ENCODE measurements at regions not wholly inside any gene's neighbourhood (a gene's known extent, or its start where the extent isn't known, plus 50 kb on each side); places are given as distances from the start of the nearest gene placed in this dataset.

DNA sequence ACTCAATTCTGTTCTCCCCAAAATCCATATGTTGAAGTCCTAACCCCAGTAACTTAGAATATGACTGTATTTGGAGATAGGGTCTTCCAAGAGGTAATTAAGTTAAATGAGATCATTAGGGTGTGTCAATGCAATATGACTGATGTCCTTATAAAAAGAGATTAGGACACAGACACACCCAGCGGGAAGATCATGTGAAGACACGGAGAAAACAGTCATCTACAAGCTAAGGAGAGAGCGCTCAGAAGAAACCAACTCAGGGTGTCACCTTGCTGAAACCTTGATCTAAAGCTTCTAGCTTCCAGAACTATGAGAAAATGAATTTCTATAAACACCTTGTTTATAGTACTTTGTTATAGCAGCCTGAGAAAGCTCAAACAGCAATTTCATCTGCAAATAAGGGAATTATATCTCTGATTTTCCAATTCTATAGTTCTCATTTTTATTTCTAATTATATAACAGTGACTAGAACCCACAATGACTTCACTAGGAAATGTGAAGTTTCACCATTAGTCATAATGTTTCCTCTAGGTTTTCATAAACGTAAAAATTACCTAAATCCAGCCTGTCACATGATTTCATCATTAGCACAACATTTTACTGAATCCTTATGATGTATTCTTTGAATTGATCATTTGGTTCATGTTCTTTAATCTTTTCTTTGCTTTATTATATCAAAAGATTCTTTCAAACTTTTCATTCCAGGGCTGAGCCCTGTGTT, 459.1 kb upstream of the MDFIC2 start (continued):
- TF ChIP-seq, protein P1, sequence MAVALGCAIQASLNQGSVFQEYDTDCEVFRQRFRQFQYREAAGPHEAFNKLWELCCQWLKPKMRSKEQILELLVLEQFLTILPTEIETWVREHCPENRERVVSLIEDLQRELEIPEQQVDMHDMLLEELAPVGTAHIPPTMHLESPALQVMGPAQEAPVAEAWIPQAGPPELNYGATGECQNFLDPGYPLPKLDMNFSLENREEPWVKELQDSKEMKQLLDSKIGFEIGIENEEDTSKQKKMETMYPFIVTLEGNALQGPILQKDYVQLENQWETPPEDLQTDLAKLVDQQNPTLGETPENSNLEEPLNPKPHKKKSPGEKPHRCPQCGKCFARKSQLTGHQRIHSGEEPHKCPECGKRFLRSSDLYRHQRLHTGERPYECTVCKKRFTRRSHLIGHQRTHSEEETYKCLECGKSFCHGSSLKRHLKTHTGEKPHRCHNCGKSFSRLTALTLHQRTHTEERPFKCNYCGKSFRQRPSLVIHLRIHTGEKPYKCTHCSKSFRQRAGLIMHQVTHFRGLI (CRISPR knock-in tag; IDR thresholded peaks at IDR 0.05): no peak
- TF ChIP-seq ARNT (IDR thresholded peaks at IDR 0.05): no peak

DNA sequence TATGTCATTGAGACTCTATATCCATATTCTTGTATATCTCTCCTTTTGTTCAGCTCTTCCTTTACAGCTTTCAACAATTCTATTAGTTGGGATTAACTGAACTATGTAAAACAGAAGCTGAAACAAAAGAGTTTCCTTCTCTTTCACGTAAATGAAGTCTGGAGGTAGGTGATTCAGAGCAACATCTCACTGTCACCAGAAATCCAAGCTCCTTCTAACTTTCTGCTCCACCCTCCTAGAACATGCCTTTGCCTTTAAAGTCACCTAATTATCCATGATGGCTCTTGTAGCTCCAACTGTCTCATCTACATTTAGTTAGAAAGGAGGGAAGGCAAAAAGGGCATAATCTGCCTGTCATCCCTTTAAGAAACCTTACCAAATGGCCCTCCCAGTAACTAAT, 458.2 kb upstream of the MDFIC2 start:
- Histone ChIP-seq H3K9me3 (replicated peaks; ENCODE audit: control insufficient read depth, insufficient read depth, low read depth, low read length) (no peaks in the 10 kb centered on the region), H4K20me1 (replicated peaks; ENCODE audit: control insufficient read depth, insufficient read depth, low read length) (no peaks in the 10 kb centered on the region), H3K79me2 (ENCODE audit: control insufficient read depth, insufficient read depth, low read length) (no peaks in the 10 kb centered on the region), H3K36me3 (ENCODE audit: control insufficient read depth, insufficient read depth, low read length) (no peaks in the 10 kb centered on the region), H2AFZ (ENCODE audit: low read depth, low read length) (no peak overlapping the region), H3K9ac (ENCODE audit: insufficient read depth in 1 of 2, low read depth in 2 of 2, low read length in 2 of 2) (no peak overlapping the region), H3K4me2 (ENCODE audit: insufficient read depth, low read length) (no peak overlapping the region), H3K4me3 (no peak overlapping the region), H3K27me3 (ENCODE audit: control insufficient read depth in 2 of 2, insufficient read depth in 2 of 2, low read length in 2 of 2) (no peaks in the 10 kb centered on the region), H3K27ac (ENCODE audit: extremely low read depth, low read depth, low read length) (no peak overlapping the region), H3K9me1 (ENCODE audit: control insufficient read depth, insufficient read depth, low read length) (no peaks in the 10 kb centered on the region), H3K4me1 (replicated peaks in 1 of 2; ENCODE audit: control insufficient read depth in 2 of 2, insufficient read depth in 2 of 2, low read length in 2 of 2) (no peaks in the 10 kb centered on the region)
- FAIRE-seq (no peak), ATAC-seq (no peak), DNase-seq (ENCODE audit: extremely low read depth in 1 of 4, low spot score in 3 of 4) (no peak)
- in situ Hi-C loops (cut with MboI): no loop called here
- POLR2A ChIA-PET: no interaction called here
- WGBS (ENCODE audit: insufficient coverage, low coverage, missing lambda C conversion rate): 0% methylated on average over 1 of the region's 1 CpG
- intact Hi-C loops (cut with micrococcal nuclease): no loop called here
- BruUV-seq (replicated peaks): no TSS peak
- CTCF ChIA-PET (ENCODE audit: low intra/inter-chr PET ratio): no interaction called here
- TF ChIP-seq ZNF165 (CRISPR knock-in tag; IDR thresholded peaks at IDR 0.05; ENCODE audit: borderline replicate concordance) (no peak), ELF1 (tag; IDR thresholded peaks at IDR 0.05) (no peak), NUFIP1 (IDR thresholded peaks at IDR 0.05; ENCODE audit: partially characterized antibody) (no peak), FOXK2 (conservative IDR thresholded peaks at IDR 0.05 in 1 of 2, IDR thresholded peaks at IDR 0.05 in 1 of 2; ENCODE audit: low read depth in 2 of 2) (no peak)
- TF ChIP-seq, protein P2, sequence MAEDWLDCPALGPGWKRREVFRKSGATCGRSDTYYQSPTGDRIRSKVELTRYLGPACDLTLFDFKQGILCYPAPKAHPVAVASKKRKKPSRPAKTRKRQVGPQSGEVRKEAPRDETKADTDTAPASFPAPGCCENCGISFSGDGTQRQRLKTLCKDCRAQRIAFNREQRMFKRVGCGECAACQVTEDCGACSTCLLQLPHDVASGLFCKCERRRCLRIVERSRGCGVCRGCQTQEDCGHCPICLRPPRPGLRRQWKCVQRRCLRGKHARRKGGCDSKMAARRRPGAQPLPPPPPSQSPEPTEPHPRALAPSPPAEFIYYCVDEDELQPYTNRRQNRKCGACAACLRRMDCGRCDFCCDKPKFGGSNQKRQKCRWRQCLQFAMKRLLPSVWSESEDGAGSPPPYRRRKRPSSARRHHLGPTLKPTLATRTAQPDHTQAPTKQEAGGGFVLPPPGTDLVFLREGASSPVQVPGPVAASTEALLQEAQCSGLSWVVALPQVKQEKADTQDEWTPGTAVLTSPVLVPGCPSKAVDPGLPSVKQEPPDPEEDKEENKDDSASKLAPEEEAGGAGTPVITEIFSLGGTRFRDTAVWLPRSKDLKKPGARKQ (CRISPR knock-in tag; IDR thresholded peaks at IDR 0.05): no peak
